ENCODE measurements at regions not wholly inside any gene's neighbourhood (a gene's known extent, or its start where the extent isn't known, plus 50 kb on each side); places are given as distances from the start of the nearest gene placed in this dataset.
"Not testable (repeated sequence)": the region's sequence is repeated elsewhere in the genome, so short reads cannot be mapped to it uniquely, and the experiment has no call there.

DNA sequence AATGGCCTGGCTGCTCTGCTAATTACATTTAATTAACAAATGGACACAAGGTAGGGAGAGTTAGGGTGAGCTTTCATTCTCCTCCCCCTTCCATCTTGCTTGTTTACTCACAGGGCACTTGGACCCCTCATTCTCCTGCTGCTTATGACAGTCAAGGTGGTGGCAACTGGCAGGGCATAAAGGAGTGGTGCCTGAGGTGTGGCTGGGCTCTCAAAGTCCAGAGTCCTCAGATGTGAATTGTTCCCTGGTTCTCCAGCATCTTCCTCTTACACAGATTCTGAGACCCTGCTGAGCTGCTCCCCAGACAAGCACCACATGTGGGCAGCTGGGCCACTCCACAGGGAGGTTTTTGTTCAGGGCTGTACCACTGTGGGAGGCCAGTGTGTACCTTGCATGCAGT, 552.9 kb downstream of the RPIA start:
- not testable (repeated sequence) for DNase-seq (ENCODE audit: low spot score in 2 of 2)

DNA sequence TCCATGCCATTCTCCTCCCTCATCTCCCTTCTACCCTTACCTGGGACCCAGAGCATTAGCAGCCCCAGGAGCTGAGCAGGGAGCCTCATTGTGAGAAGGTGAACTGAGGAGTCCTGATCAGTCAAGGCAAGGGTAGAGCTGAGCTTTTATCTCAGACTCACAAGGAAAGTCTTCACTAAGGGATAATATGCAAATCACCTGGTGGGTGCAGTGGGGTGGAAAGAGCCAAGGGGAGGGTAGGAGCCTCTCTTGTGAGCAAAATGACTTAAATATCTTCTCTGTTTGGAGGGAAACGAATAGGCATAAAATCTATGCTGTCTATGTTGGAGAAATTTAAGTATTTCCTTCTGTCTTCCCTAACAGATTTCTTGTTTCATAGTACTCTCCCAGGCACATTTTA, 554.0 kb downstream of the RPIA start:
- not testable (repeated sequence) for DNase-seq (ENCODE audit: low spot score in 2 of 2); FAIRE-seq

More for the DNA sequence above, 552.9 kb downstream of the RPIA start:
- not testable (repeated sequence) for FAIRE-seq

DNA sequence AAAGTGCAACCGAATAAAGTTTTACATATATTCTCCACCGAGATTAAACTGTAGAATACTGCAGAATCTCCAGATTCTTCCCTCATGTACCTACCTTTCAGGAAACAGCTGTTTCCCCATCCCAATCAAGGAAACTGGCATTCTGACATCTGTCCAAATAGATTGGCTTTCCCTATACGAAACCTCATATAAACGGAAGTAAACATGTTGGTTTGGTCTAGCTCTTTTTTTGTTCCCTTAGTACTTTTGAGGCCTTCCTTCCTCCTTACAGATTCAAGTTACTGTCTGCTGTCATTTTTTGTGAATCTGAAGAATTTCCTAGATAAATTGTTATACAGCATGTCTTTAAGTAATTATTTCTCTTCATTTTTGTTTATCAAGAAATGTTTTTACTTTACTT, 554.6 kb downstream of the RPIA start:
- not testable (repeated sequence) for DNase-seq (ENCODE audit: low spot score in 2 of 2); FAIRE-seq

DNA sequence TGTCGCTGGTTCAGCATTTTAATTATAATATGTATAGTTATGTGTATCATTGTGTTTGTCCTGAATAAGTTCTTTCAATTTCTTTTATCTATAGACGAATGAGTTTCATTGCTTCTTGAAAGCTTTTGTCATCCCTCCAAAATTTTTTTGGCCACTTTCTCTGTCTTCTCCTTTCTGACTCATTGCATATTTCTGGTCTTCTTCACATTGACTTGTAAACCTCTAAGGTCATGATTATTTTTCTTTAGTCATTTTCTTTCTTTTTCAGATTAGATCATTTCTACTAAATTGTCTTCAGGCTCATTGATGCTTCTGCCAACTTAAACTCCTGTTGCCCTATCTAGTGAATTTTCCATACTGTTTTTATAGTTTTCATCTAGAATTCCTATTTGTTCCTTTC, 555.1 kb downstream of the RPIA start:
- FAIRE-seq; DNase-seq (ENCODE audit: low spot score in 2 of 2): not testable (repeated sequence)

GRCh38 chr2:89255013-89255412, 563.5 kb downstream of the RPIA start:
- DNase-seq (ENCODE audit: low spot score in 2 of 2); FAIRE-seq: not testable (repeated sequence)

DNA sequence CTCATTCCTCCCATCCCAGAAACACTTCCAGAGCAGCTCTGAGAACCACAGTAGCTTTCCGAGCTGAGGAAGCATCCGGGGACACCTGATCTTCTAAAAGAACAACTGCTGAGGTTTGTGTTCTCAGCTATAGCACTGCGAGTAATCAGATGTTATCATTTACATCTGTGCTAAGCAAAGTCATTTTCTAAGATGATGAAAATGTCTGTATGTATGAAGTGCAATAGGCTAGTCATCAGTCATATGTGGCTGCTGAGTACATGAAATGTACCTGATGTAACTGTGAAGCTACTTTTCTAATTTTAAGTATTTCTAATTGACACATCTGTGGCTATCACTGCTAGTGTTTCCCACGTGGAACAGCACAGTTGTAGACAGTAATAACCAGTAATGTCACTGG, 582.0 kb downstream of the RPIA start:
- not testable (repeated sequence) for DNase-seq (ENCODE audit: low spot score in 2 of 2); FAIRE-seq

- DNase-seq (ENCODE audit: low spot score in 2 of 2); FAIRE-seq: not testable (repeated sequence)
Measured at GRCh38 chr2:89280536-89280935, 589.1 kb downstream of the RPIA start.

GRCh38 chr2:89286448-89287080, 595.1 kb downstream of the RPIA start:
- DNase-seq (ENCODE audit: low spot score in 2 of 2); FAIRE-seq: not testable (repeated sequence)

- not testable (repeated sequence) for DNase-seq (ENCODE audit: low spot score in 2 of 2); FAIRE-seq
Measured at GRCh38 chr2:89287084-89287483, 595.6 kb downstream of the RPIA start.

DNA sequence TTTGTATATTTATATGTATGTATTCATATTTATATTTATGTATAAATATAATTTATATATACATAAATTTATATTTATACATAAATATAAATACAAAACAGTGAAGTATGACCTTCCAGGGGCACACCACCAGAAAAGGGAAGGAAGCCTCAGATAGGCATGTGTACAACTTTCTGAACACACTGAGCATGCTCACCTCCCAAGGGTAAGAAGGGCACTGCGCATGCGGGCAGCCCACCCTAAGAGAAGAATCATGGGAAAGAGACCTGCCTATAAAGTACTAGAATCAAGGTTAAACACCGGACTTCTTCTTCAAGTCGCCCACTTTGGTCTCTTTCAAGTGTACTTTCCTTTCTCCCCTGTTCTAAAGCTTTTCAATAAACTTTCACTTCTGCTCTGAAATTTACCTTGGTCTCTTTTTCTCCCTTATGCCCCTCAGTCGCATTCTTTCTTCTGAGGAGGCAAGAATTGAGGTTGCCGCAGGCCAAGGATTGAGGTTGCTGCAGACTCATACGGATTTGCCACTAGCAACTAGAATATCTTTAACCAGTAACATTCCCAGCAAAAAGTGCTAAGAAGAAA, 600.3 kb downstream of the RPIA start:
- not testable (repeated sequence) for DNase-seq (ENCODE audit: low spot score in 2 of 2)
- FAIRE-seq: peak; percentile 98

GRCh38 chr2:89293399-89293798, 601.9 kb downstream of the RPIA start:
- not testable (repeated sequence) for FAIRE-seq; DNase-seq (ENCODE audit: low spot score in 2 of 2)

GRCh38 chr2:89294335-89294734, 602.9 kb downstream of the RPIA start:
- DNase-seq (ENCODE audit: low spot score in 2 of 2); FAIRE-seq: not testable (repeated sequence)

DNA sequence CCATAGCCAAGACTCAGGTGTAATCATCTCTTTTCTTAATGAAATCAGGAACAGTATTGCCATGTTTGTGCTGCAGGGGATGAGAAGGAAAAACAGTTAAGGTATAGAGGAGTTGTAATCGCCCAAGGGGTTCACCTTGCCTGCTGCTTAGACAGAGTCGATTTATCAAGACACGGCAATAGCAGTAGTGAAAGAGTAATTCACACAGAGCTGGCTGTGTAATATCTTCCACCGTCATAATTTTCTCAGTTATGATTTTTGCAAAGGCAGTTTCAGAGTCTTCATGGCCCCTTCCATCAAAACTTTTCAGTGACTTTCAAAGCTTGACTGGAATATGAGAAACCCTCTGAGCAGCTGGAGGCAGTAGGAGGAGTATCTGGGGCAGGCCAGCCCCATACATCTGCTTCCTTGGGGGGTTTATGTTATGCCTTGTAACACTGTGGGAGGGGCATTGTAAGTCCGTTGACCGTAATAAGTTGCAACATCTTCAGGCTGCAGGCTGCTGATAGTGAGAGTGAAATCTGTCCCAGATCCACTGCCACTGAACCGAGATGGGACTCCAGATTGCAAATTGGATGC, 605.4 kb downstream of the RPIA start:
- FAIRE-seq: not testable (repeated sequence)

GRCh38 chr2:89299196-89299595, 607.7 kb downstream of the RPIA start:
- FAIRE-seq; DNase-seq (ENCODE audit: low spot score in 2 of 2): not testable (repeated sequence)

More for the DNA sequence above, 605.4 kb downstream of the RPIA start:
- DNase-seq (ENCODE audit: low spot score in 2 of 2): not testable (repeated sequence)

GRCh38 chr2:89305623-89306022, 614.1 kb downstream of the RPIA start:
- not testable (repeated sequence) for DNase-seq (ENCODE audit: low spot score in 2 of 2); FAIRE-seq

GRCh38 chr2:89306869-89307637, 615.6 kb downstream of the RPIA start:
- FAIRE-seq; DNase-seq (ENCODE audit: low spot score in 2 of 2): not testable (repeated sequence)

- not testable (repeated sequence) for FAIRE-seq; DNase-seq (ENCODE audit: low spot score in 2 of 2)
Measured at GRCh38 chr2:89318990-89319389, 627.5 kb downstream of the RPIA start.

- not testable (repeated sequence) for DNase-seq (ENCODE audit: low spot score in 2 of 2); FAIRE-seq
Measured at GRCh38 chr2:89325894-89326293, 634.4 kb downstream of the RPIA start.

DNA sequence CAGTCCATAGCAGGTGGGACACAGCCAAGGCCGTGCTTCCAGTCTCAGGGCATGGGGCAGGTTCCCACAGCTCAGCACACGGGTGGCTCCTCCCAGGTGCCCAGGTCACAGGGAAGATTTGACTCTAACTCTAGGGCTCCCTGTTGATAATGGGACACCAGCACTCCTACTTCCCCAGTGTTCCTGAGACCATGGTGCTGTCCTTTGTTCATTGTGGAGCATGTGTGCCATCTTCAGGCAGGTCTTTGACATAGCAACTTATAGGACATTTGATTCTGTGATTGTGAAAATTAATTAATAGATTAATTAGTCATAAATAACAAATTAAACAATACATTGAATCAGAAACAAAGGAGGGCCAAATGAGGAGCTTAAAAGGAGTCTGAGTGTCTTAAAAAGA, 635.0 kb downstream of the RPIA start:
- DNase-seq (ENCODE audit: low spot score in 2 of 2); FAIRE-seq: not testable (repeated sequence)

DNA sequence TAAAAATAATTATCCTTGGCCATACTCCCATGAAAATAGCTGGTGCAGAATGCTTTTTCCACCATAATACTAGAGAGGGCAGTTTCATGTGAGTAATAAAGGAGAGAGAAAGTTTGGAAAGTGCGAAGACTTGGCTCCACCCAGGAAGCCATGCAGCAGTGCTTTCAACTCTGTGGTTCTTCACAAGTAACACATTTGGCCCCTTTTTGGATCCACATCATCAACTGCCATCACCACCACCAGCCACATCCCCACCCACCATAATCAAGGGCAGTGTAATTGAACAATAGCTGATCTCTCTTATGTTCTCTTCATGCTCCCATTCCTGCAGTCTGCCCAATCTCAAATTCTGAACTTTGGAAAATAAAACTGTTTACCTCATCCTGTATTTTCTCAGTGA, 637.3 kb downstream of the RPIA start:
- FAIRE-seq; DNase-seq (ENCODE audit: low spot score in 2 of 2): not testable (repeated sequence)
